ENCODE measurements at regions not wholly inside any gene's neighbourhood (a gene's known extent, or its start where the extent isn't known, plus 50 kb on each side); places are given as distances from the start of the nearest gene placed in this dataset.
"Not testable (repeated sequence)": the region's sequence is repeated elsewhere in the genome, so short reads cannot be mapped to it uniquely, and the experiment has no call there.

- no peak for DNase-seq
Measured at GRCh38 chr19:30245401-30246039, 126.7 kb upstream of the ZNF536 start.

- DNase-seq, result no peak
Measured at GRCh38 chr19:30249911-30250310, 122.3 kb upstream of the ZNF536 start.

GRCh38 chr19:30252214-30252613, 120.0 kb upstream of the ZNF536 start:
- DNase-seq, result no peak

GRCh38 chr19:30253581-30253996, 118.6 kb upstream of the ZNF536 start:
- DNase-seq, result no peak

- DNase-seq, result no peak
Measured at GRCh38 chr19:30254158-30254557, 118.0 kb upstream of the ZNF536 start.

- no peak for DNase-seq
Measured at GRCh38 chr19:30254789-30255188, 117.4 kb upstream of the ZNF536 start.

GRCh38 chr19:30255791-30256495, 116.2 kb upstream of the ZNF536 start:
- no peak for DNase-seq

- no peak for DNase-seq
Measured at GRCh38 chr19:30256496-30256850, 115.7 kb upstream of the ZNF536 start.

- no peak for DNase-seq
Measured at GRCh38 chr19:30263830-30264381, 108.3 kb upstream of the ZNF536 start.

GRCh38 chr19:30265918-30266317, 106.3 kb upstream of the ZNF536 start:
- DNase-seq, result not testable (repeated sequence)

- DNase-seq, result no peak
Measured at GRCh38 chr19:30266687-30267086, 105.5 kb upstream of the ZNF536 start.

GRCh38 chr19:30267332-30267731, 104.9 kb upstream of the ZNF536 start:
- no peak for DNase-seq

- DNase-seq, result no peak
Measured at GRCh38 chr19:30268601-30269000, 103.6 kb upstream of the ZNF536 start.

- no peak for DNase-seq
Measured at GRCh38 chr19:30269638-30270037, 102.5 kb upstream of the ZNF536 start.

GRCh38 chr19:30271816-30272215, 100.4 kb upstream of the ZNF536 start:
- no peak for DNase-seq

GRCh38 chr19:30272554-30272953, 99.6 kb upstream of the ZNF536 start:
- DNase-seq, result no peak

- no peak for DNase-seq
Measured at GRCh38 chr19:30273184-30273583, 99.0 kb upstream of the ZNF536 start.

- DNase-seq, result no peak
Measured at GRCh38 chr19:30274987-30275386, 97.2 kb upstream of the ZNF536 start.

- no peak for DNase-seq
Measured at GRCh38 chr19:30276011-30276882, 95.9 kb upstream of the ZNF536 start.

GRCh38 chr19:30276883-30277280, 95.3 kb upstream of the ZNF536 start:
- DNase-seq, result no peak

GRCh38 chr19:30277941-30278881, 94.0 kb upstream of the ZNF536 start:
- DNase-seq, result no peak

- DNase-seq, result no peak
Measured at GRCh38 chr19:30278882-30279254, 93.3 kb upstream of the ZNF536 start.

All from cerebellar nuclear complex (tissue), 1 donor.